HG02870 (cell line): ENCODE measurements at regions not wholly inside any gene's neighbourhood (a gene's known extent, or its start where the extent isn't known, plus 50 kb on each side); places are given as distances from the start of the nearest gene placed in this dataset.
"Not testable (repeated sequence)": the region's sequence is repeated elsewhere in the genome, so short reads cannot be mapped to it uniquely, and the experiment has no call there.

Experiments
- ATAC-seq: cut with Tn5 transposase; IDR thresholded peaks from one replicate; pipeline ENCODE4 v1.9.1; 2021; ENCODE audit warnings: mild to moderate bottlenecking, moderate library complexity; ENCODE audit not compliant: unreplicated experiment

- ATAC-seq, result no peak
Measured at GRCh38 chr14:27205036-27205435, 607.2 kb upstream of the NOVA1 start.

GRCh38 chr14:27211741-27212140, 613.9 kb upstream of the NOVA1 start:
- no peak for ATAC-seq

GRCh38 chr14:27222671-27223070, 624.8 kb upstream of the NOVA1 start:
- no peak for ATAC-seq

GRCh38 chr14:27223906-27224305, 626.1 kb upstream of the NOVA1 start:
- no peak for ATAC-seq

- ATAC-seq, result no peak
Measured at GRCh38 chr14:27228053-27228452, 630.2 kb upstream of the NOVA1 start.

GRCh38 chr14:27234331-27234730, 636.5 kb upstream of the NOVA1 start:
- ATAC-seq, result no peak

- ATAC-seq, result no peak
Measured at GRCh38 chr14:27236601-27237000, 638.8 kb upstream of the NOVA1 start.

- ATAC-seq, result no peak
Measured at GRCh38 chr14:27242874-27243273, 645.0 kb upstream of the NOVA1 start.

- ATAC-seq, result no peak
Measured at GRCh38 chr14:27243365-27243764, 645.5 kb upstream of the NOVA1 start.

GRCh38 chr14:27245947-27246346, 648.1 kb upstream of the NOVA1 start:
- no peak for ATAC-seq

GRCh38 chr14:27253966-27254365, 656.1 kb upstream of the NOVA1 start:
- ATAC-seq, result no peak

- ATAC-seq, result no peak
Measured at GRCh38 chr14:27256805-27257204, 659.0 kb upstream of the NOVA1 start.

GRCh38 chr14:27267876-27268275, 670.0 kb upstream of the NOVA1 start:
- ATAC-seq, result no peak

- ATAC-seq, result no peak
Measured at GRCh38 chr14:27270716-27271115, 672.9 kb upstream of the NOVA1 start.

- ATAC-seq, result no peak
Measured at GRCh38 chr14:27278341-27278740, 680.5 kb upstream of the NOVA1 start.

- no peak for ATAC-seq
Measured at GRCh38 chr14:27305441-27305945, 707.7 kb upstream of the NOVA1 start.

- ATAC-seq, result not testable (repeated sequence)
Measured at GRCh38 chr14:27312730-27313129, 714.9 kb upstream of the NOVA1 start.

- no peak for ATAC-seq
Measured at GRCh38 chr14:27314231-27314630, 716.4 kb upstream of the NOVA1 start.

GRCh38 chr14:27315477-27315876, 717.6 kb upstream of the NOVA1 start:
- no peak for ATAC-seq

- no peak for ATAC-seq
Measured at GRCh38 chr14:27315947-27316346, 718.1 kb upstream of the NOVA1 start.

- ATAC-seq, result no peak
Measured at GRCh38 chr14:27318774-27319420, 721.1 kb upstream of the NOVA1 start.

- ATAC-seq, result no peak
Measured at GRCh38 chr14:27320261-27320660, 722.4 kb upstream of the NOVA1 start.

GRCh38 chr14:27327095-27327494, 729.3 kb upstream of the NOVA1 start:
- no peak for ATAC-seq
